Embryonic facial prominence (tissue), 1 donor: ENCODE measurements at regions not wholly inside any gene's neighbourhood (a gene's known extent, or its start where the extent isn't known, plus 50 kb on each side); places are given as distances from the start of the nearest gene placed in this dataset.

Experiments used
- DNase-seq: peaks from one replicate; pipeline ENCODE4 v3.0.0-alpha.2; 2016; ENCODE audit errors: extremely low spot score

- DNase-seq: no peak
These were observed 486.4 kb upstream of the MKI67 start for GRCh38 chr10:128612631-128613030.

GRCh38 chr10:128614016-128614605 is 487.9 kb upstream of the MKI67 start:
- no peak for DNase-seq

GRCh38 chr10:128614802-128615553 is 488.8 kb upstream of the MKI67 start:
- DNase-seq: no peak

GRCh38 chr10:128617532-128617931 is 491.3 kb upstream of the MKI67 start:
- DNase-seq: no peak

- DNase-seq: no peak
These were observed 496.5 kb upstream of the MKI67 start for GRCh38 chr10:128622706-128623105.

GRCh38 chr10:128623776-128624175 is 497.6 kb upstream of the MKI67 start:
- DNase-seq: no peak

- DNase-seq: no peak
These were observed 498.7 kb upstream of the MKI67 start for GRCh38 chr10:128624656-128625530.

- DNase-seq: no peak
These were observed 499.7 kb upstream of the MKI67 start for GRCh38 chr10:128625926-128626325.

- DNase-seq: no peak
These were observed 500.3 kb upstream of the MKI67 start for GRCh38 chr10:128626397-128627000.

GRCh38 chr10:128627811-128628210 is 501.6 kb upstream of the MKI67 start:
- DNase-seq: no peak

- DNase-seq: no peak
These were observed 502.0 kb upstream of the MKI67 start for GRCh38 chr10:128628252-128628651.

- DNase-seq: no peak
These were observed 503.2 kb upstream of the MKI67 start for GRCh38 chr10:128629111-128630096.

- DNase-seq: no peak
These were observed 504.6 kb upstream of the MKI67 start for GRCh38 chr10:128630787-128631252.

- DNase-seq: no peak
These were observed 505.6 kb upstream of the MKI67 start for GRCh38 chr10:128631801-128632241.

GRCh38 chr10:128632694-128633093 is 506.5 kb upstream of the MKI67 start:
- DNase-seq: no peak

GRCh38 chr10:128633864-128634540 is 507.8 kb upstream of the MKI67 start:
- DNase-seq: no peak

GRCh38 chr10:128642023-128642422 is 515.8 kb upstream of the MKI67 start:
- no peak for DNase-seq

GRCh38 chr10:128642502-128642901 is 516.3 kb upstream of the MKI67 start:
- no peak for DNase-seq

GRCh38 chr10:128643658-128644057 is 517.4 kb upstream of the MKI67 start:
- DNase-seq: no peak

GRCh38 chr10:128645486-128645885 is 519.3 kb upstream of the MKI67 start:
- DNase-seq: no peak
